OCI-M2 (cell line): ENCODE measurements at regions not wholly inside any gene's neighbourhood (a gene's known extent, or its start where the extent isn't known, plus 50 kb on each side); places are given as distances from the start of the nearest gene placed in this dataset.

Experiments
- DNase-seq: peaks from one replicate; lab custom pipeline; 2025; ENCODE audit not compliant: unreplicated experiment; lab: John Stamatoyannopoulos, UW

GRCh38 chr2:181240844-181241243, 216.3 kb upstream of the ITGA4 start:
- DNase-seq: no peak

GRCh38 chr2:181241366-181241765, 215.8 kb upstream of the ITGA4 start:
- DNase-seq: no peak

- no peak for DNase-seq
These were observed 215.4 kb upstream of the ITGA4 start for GRCh38 chr2:181241797-181242196.

GRCh38 chr2:181242262-181242661, 214.9 kb upstream of the ITGA4 start:
- DNase-seq: no peak

GRCh38 chr2:181243319-181243718, 213.9 kb upstream of the ITGA4 start:
- no peak for DNase-seq

- no peak for DNase-seq
These were observed 206.5 kb upstream of the ITGA4 start for GRCh38 chr2:181250691-181251090.

- no peak for DNase-seq
These were observed 204.7 kb upstream of the ITGA4 start for GRCh38 chr2:181252262-181253148.

- no peak for DNase-seq
These were observed 203.7 kb upstream of the ITGA4 start for GRCh38 chr2:181253438-181253837.

- no peak for DNase-seq
These were observed 201.5 kb upstream of the ITGA4 start for GRCh38 chr2:181255651-181256050.

GRCh38 chr2:181258720-181259119, 198.5 kb upstream of the ITGA4 start:
- DNase-seq: no peak

- no peak for DNase-seq
These were observed 194.4 kb upstream of the ITGA4 start for GRCh38 chr2:181262782-181263181.

- no peak for DNase-seq
These were observed 193.2 kb upstream of the ITGA4 start for GRCh38 chr2:181264001-181264400.

GRCh38 chr2:181264441-181264840, 192.7 kb upstream of the ITGA4 start:
- no peak for DNase-seq

- DNase-seq: no peak
These were observed 190.6 kb upstream of the ITGA4 start for GRCh38 chr2:181266614-181267013.

- no peak for DNase-seq
These were observed 188.9 kb upstream of the ITGA4 start for GRCh38 chr2:181268174-181268867.

- DNase-seq: no peak
These were observed 183.2 kb upstream of the ITGA4 start for GRCh38 chr2:181273986-181274385.

GRCh38 chr2:181275643-181276070, 181.5 kb upstream of the ITGA4 start:
- DNase-seq: no peak

GRCh38 chr2:181281206-181281832, 175.9 kb upstream of the ITGA4 start:
- no peak for DNase-seq

GRCh38 chr2:181285116-181285515, 172.1 kb upstream of the ITGA4 start:
- no peak for DNase-seq

- DNase-seq: no peak
These were observed 167.5 kb upstream of the ITGA4 start for GRCh38 chr2:181289698-181290097.

- DNase-seq: no peak
These were observed 167.0 kb upstream of the ITGA4 start for GRCh38 chr2:181290182-181290581.

- no peak for DNase-seq
These were observed 162.2 kb upstream of the ITGA4 start for GRCh38 chr2:181294979-181295378.
